SIG-M5 treated with dmso at 0.1 percent for 504 hours (cell line): ENCODE measurements at regions not wholly inside any gene's neighbourhood (a gene's known extent, or its start where the extent isn't known, plus 50 kb on each side); places are given as distances from the start of the nearest gene placed in this dataset.

Experiments used
- DNase-seq: peaks from one replicate; lab custom pipeline; 2025; ENCODE audit not compliant: unreplicated experiment; lab: John Stamatoyannopoulos, UW

DNA sequence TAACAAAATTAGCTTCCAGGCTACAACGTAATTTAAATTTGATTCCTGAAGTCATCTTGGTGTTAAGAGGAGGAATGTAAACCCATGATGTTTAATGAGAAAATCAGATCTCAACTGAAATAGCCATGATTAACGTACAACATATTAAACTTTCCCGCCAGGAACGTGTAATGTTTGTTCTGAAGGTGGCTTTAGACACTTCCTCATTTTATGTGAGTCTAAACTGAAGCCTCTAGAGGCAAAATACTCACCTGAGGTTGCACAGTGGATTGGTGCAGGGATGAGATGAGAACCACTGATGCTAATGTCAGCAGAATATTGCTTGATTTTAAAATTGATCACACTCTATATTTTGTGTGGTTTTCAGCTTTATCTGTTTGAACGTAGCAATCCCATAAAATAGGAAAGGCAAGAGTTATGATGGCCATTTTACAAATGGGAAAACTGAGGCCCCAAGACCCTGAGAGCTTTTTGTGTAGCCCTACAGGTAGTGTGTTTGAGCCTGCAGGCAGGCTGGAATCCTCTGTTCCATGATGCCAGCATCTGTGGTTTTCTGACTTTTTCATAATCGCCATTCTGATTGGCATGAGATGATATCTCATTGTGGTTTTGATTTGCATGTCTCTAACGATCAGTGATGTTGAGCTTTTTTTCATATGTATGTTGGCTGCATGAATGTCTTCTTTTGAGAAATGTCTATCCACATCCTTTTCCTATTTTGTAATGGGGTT, 243.7 kb upstream of the BMPER start:
- no peak for DNase-seq

DNA sequence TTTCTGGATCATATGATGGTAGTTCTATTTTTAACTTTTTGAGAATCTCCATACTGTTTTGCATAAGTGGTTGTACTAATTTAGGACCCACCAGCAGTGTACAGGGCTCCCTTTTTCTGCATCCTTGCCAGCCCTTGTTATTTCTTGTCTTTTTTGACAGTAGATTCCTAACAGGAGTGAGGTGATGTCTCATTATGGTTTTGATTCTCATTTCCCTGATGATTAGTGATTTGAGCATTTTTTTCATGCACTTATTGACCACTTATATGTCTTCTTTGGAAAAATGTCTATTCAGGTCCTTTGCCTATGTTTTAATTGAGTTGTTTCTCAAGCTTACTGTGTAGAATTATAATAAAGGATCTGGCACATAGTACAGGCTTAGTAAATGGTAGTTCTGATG, 238.8 kb upstream of the BMPER start:
- DNase-seq: no peak

DNA sequence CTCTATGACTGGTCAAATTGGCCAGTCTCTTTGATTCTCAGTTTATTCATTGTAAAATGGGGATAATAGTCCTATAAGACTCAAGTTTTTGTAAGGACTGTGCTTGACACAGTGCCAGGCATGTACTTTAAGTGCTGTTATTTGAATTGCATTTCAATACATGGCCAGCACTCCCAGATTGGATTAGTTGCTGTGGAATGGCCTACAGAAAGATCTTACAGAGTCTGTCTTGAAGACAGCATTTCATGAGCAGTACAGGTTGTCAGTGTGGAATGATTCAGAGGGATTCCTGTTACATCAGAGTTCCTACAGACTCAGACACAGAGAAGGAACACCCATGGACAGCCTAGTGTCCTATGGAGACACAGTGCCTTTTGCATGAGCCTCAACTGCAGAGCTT, 238.1 kb upstream of the BMPER start:
- no peak for DNase-seq

DNA sequence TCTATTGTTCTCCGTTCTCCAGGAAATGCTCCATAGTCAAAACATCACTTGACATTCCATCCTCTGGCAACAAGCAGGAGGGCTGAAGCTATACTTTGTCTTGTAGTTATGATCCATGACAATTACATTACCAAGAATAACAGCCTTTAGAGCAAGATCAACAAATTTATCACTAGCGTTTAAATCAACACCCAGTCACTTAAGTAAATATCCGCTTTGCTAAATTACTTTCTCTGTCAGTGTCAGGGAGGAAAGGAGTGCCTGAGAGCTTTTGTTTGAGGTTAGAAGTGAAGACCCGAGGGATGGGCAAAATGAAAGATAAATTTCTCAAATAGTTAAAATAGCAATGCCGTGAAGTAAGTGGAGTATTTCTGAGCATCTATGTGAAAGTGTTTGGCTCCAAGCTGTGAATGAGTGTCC, 236.1 kb upstream of the BMPER start:
- no peak for DNase-seq

DNA sequence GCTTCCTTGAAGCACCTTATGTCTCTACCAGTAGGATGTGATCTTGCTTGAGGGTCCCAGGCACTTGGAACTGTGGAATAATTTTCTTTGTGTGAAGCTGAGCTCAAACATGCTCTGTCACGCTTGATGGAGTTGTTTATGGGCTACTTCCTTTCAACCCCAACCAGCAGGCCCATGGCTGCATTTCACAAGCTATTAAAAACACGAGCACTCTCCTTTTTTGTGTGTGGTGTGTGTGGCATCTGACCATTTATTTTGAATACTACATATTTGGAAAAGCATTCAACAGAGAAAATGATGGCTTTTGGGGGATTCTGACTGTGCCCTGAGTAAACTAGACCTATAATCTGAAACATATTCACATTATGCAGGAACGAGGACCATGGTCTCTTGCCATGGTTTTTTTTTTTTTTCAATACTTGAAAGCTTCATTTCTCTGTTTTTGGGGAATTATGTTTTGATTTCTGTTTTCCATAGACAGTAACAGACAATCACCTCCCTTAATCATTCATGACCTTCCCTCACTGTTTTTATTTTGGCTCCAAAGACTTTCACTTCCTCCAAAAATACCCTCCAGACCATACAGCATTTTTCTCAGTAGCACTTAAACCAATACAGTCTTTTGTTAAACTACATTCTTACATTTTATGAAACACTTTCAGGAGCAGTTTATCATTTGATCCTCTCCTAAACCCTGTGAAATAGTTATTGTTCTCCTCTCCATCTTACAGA, 233.6 kb upstream of the BMPER start:
- DNase-seq: no peak

DNA sequence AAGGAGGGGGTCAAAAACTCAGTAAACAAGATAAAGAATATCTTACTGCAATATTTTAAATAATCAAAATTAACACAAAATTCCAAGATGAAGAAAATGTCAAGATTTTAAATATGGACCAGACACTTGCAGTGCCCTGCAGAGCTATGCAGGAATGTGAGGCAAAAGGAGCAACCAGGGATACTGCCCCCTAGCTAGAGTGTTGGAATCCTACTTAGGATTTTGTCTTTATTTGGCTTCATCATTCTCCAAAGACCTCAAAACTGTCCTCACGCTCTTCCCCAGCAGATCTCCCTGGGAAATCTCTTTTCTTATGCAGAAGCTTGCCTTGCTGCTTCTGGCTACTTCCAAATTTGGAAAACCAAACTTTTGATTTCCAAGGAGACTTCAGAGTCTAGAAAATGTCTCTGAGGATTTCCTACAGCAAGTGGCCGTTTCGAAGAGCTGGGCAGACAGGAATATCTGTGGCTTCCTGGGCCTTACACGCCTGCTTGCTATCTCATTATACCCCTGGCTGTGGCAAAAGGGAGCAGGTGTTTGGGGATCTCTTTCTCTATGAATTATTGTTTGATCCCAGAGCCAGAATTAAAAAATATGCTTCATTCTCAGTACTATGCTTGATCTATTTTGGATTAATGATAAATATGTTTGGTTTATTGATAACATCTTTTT, 232.2 kb upstream of the BMPER start:
- no peak for DNase-seq

DNA sequence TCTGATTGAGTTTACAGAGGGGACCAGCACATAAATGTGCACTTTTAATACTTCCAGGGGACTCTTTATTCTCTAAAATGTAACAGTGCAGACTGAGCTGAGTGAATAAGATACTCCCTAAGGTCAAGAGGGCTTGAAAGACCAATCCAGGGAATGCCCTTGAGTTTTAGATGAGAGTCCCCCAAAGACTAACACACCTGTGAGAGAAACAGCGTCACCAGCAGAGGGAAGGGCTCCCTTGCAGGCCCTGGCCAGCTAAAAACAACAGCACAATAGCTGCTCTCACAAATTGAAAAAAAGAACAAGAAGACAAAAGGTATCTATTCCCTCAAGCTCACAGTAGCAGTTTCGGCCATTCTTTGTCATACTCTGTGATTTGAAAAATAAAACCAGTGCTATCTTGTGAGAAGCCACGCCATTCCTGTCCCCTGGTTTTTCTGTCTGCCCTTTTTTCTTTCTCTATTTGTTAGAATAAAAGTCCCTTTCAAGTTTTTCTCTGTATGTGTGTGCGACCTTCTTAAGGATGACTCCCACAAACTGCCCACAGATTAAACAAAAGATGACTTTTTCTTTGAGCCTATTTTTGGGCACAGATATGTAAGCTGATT, 230.4 kb upstream of the BMPER start:
- no peak for DNase-seq

DNA sequence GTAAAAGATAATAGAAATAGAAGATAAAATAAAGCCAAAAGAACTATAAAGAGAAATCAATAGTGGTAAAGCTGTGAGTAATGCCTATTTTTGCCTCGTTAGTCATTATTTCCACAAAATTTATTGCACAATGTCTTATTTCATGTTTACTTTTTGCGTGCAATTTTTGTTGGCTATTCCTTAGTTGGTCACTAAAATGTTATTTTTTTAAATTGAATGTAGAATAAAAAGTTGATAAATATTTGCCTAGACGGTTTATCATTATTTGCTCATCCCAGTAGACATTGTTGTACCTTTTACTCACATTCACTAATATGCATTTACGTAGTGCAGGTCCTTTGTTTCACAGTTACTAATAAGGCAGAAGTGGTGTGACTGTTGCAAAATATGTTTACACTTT, 227.8 kb upstream of the BMPER start:
- DNase-seq: no peak

DNA sequence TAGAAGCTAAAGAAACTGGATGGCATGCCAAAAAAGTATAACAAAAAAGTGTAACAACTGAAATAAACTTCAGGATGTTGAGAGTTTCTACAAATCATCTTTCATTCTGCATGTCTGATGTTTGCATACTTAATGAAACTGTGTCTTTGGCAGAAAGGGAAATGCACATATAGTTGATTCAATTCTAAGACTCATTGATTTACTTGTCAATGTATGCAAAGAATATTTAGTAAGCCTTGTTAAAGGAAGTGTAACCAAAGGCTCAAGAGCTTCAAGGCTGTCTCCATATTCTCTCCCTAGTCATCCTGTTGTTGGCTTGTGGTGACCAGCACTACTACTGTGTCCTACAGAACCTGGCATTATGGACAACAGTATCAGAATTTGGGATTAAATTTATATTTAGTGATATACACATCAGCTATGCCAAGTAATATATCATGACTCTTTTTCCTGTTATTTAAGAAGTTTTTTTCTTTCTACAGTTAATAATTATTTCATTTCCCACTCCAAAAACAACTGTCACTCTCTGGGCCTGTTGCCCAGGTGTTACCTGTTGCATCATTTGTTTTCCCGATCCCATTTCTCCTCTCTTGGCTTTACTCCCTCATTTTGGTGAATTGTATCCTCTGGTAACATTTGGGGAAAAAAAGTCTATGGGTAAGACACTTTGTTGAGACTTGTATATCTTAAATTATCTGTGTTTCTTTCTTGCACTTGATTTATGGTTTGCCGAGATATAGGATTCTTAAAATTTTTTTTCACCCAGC, 226.6 kb upstream of the BMPER start:
- DNase-seq: no peak

DNA sequence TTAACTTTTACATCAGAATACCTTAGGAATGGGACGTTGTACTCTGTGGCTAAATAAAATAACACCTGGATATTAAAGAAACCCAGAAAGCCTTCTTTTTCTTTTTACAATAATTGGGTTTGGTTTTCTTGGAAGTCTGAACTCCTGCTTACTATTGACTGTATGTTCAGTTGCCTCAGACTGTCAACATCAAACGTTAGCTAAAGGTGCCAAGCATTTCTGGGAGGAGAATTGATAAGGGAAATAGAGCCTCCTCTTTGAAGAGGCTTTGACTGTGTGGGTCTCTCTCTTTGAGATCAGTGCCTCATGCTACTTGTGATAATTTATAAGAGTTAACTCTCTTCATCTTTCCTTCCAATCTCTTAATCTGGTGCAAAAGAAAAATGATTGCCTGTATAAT, 224.7 kb upstream of the BMPER start:
- DNase-seq: no peak

DNA sequence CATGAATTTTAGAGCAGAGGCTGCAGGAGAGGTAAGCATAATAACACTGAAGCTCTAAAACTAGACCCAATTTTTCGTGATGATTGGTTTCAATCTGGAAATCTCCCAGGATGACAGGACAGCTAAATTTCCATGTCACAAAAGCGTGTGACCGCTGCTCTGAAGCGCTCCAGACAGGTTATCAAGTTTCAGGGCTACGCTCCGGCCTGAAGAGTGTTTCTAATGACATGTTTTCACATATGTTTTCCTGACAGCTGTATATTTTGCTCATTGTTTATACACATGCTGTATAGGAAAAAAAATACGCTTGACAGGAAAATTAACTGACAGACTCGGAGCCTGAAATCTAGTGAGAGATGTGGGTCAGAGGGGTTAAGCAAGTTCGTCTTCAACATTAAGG, 219.8 kb upstream of the BMPER start:
- DNase-seq: no peak

DNA sequence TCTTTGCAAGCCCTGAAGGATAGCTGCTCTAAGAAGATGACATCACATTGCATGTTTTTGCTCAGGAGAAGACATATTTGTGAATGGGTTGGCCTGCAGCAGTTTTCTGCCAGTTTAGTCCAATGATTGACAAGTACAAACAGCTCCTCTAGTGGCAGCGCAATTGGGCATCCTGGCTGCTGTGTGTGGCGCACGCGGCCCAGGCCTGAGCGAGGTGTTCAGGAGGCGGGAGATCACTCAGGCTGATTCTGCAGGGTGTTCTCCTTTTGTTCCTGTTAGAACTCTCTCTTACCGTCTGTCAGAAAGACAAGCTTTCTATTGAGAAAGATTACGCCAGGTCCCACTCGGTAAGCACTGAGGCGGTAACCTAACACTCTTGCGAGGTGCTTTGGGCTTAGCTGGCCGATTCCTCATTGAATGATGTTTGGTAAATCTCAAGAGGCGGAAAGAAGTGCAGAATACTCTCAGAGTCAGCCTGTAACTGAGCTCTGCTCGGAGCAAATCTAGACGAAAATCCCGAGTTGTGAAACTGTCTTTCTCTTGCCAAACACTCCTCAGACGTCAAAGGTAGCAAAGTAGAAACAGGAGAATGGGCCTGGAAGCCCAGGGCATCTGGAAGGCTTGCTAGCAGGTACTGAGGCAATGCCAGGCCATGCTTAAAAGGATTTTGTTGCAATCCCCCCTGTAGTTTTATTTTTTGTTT, 219.2 kb upstream of the BMPER start:
- no peak for DNase-seq

DNA sequence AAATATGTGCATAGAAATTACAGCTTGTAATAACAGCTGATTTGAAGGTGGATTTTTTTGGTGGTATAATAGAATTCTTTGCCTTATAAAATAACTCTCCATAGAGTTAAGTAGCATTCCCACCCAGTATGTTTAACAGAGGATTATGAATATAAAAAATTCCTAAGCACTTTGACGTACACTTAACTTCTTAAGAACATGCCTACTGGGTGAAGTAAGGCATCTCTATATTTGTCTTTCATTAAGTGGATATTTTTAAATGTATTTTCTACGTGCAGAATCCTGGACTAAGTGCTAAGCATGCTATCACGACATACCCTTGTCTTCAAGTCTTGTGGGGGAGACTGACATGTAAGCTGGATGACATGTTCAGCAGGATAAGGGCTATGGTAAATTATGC, 217.7 kb upstream of the BMPER start:
- no peak for DNase-seq

DNA sequence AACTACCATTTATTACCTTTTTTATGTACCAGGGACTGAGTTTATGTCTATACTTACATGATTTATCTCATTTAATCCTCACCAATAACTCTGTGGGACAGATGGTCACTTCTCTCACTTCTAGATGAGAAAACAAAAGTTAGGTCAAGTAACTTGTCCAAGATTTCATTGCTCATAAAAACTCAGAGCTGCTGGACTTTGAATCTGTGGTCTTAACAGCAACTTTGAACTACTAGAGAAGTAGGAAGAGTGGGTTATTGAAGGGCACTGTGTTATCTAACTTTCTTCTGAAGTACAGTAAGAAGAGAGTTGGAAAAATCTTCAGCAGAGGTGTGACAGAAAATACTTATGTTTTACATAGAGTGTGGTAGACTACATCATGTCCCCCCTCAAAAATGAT, 214.2 kb upstream of the BMPER start:
- no peak for DNase-seq

DNA sequence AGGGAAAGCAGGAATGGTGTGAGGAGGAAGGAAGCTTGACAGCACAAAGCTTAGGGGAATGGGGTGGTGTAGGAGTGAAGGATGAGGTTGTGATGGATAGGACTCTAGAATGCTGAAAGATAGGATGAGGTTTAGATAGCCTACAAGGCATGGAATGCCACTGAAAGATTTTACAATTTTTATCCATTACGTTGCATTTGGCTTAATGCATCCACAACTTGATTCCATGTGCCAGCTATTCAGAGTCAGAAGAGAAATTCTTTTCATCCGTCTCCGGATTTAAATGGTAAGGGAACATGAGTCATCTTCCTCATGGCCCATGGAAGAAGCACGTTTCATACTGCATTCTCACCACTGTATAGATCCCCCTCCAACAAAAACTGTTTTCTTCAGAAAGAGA, 212.4 kb upstream of the BMPER start:
- DNase-seq: no peak

DNA sequence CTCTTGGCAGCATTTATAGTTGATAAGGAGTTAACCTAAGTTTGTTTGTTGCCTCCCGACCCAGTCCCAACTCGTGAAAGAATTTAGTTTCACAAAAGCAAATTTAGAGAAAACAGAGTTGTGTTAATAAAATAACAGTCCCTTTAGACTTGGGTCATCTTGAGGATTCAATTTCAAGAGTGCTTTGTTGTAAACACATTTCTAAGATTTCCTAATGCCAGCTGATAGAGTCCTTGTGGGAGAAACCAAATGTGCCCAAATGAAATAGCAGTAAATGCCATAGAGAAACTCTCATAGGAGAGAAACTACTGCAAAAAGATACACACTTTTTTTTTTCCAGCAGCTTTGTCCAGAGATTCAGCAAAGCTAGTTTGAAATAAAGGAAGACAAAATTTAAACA, 211.3 kb upstream of the BMPER start:
- DNase-seq: no peak

DNA sequence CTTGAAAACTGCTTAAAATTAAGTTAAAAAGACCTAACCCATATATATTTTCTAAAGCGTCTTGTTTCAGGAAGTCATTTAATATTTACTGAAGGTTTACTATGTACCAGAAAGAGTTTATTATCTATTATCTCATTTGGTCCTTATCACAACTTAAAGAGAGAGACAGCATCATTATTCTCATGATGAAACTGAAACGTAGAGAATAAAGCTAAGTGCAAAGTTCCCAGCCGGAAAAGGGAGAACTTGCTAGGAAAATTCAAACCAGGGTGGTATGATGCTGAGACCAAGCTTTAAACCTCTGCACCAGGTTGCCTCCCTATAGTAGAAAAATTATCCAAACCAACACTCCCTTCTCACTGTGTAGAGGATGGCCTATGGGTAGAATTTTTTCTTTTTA, 207.7 kb upstream of the BMPER start:
- DNase-seq: no peak

DNA sequence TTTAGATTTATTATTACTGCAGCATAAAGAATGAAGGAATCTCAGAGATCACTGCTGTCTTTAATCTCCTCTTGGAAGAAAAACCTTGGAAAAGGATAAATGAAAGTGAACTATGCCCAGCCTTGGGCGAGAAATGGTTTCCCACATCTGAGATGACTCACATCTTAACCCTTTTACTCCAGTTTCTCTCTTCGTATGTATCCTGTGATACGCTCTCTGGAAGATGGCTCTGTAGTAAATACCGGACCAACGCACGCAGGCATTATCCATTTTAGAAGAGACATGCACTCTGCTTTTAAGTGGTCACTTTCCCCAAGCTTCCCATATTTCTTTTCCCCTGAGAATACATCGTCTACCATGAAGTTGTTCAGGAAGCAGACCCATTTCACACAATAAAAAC, 207.3 kb upstream of the BMPER start:
- no peak for DNase-seq

DNA sequence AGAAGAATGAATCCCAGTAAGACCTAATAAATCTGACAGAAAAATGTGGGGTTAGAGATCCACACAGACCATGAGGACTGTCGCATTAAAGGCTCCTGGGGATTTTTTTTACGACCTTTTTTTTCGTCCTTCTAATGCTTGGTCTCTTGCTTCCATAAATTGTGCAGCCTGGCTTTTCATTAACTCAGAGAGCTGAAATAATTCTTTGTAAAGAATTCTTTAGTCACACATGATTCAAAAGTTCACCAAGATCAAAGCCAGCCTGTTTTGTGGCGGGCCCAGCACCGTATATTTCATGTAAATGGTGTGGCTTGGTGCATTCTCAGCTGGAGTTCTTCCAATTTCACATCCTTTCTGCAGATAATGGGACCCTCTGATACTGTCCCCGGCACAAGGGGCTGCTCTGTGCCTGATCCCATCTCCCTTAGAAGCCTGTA, 206.6 kb upstream of the BMPER start:
- no peak for DNase-seq
